ENCODE measurements at regions not wholly inside any gene's neighbourhood (a gene's known extent, or its start where the extent isn't known, plus 50 kb on each side); places are given as distances from the start of the nearest gene placed in this dataset.

DNA sequence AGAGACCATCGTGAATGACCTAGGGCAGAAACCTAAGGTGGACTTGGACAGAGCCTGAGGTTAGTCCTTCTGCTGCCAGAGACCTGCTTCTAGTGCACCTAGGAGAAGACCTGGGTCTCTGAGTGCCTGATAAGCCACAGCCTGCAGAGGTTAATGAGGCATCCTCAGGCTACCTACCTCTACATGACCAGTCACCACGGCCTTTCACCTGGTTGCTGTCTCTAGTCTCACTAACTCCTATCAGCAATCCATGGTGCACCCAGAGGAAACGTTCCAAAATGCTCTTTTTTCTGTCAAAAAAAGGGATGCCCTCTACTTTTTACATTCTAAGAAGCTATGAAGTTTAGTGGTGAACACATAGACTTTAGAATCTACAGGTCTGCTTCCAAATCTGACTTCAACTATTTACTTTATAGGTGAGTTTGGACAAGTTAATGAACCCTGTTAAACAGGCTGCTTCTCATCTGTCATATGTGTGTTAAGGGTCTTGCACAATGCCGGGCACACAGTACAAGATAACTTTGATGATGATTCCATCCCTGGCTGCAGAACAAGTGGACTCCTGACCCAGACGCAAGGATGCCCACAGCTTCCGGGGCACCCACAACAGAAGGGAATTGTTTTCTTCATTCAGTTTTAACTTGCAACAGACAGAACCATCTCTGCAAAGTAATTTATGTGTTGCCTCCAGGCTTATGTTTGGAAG is 469.9 kb upstream of the CDH5 start (continued):
- TF ChIP-seq HNF4A (CRISPR knock-in tag; IDR thresholded peaks at IDR 0.05) (peak; percentile 29; the same call in 1 of the 2 replicates), ZNF841 (CRISPR knock-in tag; IDR thresholded peaks at IDR 0.05; ENCODE audit: borderline replicate concordance) (no peak), NR2C2 (CRISPR knock-in tag; IDR thresholded peaks at IDR 0.05; ENCODE audit: borderline replicate concordance) (0 out of 2 replicates have a peak, but pooled peaks have one; percentile 51), KLF16 (CRISPR knock-in tag; IDR thresholded peaks at IDR 0.05) (no peak), POGZ (CRISPR knock-in tag; IDR thresholded peaks at IDR 0.05) (no peak), GABPB1 (CRISPR knock-in tag; IDR thresholded peaks at IDR 0.05) (peak; percentile 21; the same call in 1 of the 2 replicates), CEBPB (IDR thresholded peaks at IDR 0.05; ENCODE audit: borderline replicate concordance, low read depth, low read length) (peak; percentile 87), RFXANK (CRISPR knock-in tag; IDR thresholded peaks at IDR 0.05) (no peak), TCF7 (IDR thresholded peaks at IDR 0.05; ENCODE audit: low read depth) (0 out of 2 replicates have a peak, but pooled peaks have one; percentile 12), SMC3 (IDR thresholded peaks at IDR 0.05; ENCODE audit: low read length) (no peak)
- TF ChIP-seq, protein P1, sequence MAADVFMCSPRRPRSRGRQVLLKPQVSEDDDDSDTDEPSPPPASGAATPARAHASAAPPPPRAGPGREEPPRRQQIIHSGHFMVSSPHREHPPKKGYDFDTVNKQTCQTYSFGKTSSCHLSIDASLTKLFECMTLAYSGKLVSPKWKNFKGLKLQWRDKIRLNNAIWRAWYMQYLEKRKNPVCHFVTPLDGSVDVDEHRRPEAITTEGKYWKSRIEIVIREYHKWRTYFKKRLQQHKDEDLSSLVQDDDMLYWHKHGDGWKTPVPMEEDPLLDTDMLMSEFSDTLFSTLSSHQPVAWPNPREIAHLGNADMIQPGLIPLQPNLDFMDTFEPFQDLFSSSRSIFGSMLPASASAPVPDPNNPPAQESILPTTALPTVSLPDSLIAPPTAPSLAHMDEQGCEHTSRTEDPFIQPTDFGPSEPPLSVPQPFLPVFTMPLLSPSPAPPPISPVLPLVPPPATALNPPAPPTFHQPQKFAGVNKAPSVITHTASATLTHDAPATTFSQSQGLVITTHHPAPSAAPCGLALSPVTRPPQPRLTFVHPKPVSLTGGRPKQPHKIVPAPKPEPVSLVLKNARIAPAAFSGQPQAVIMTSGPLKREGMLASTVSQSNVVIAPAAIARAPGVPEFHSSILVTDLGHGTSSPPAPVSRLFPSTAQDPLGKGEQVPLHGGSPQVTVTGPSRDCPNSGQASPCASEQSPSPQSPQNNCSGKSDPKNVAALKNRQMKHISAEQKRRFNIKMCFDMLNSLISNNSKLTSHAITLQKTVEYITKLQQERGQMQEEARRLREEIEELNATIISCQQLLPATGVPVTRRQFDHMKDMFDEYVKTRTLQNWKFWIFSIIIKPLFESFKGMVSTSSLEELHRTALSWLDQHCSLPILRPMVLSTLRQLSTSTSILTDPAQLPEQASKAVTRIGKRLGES (CRISPR knock-in tag; IDR thresholded peaks at IDR 0.05; ENCODE audit: borderline replicate concordance): no peak
- TF ChIP-seq, protein P2, sequence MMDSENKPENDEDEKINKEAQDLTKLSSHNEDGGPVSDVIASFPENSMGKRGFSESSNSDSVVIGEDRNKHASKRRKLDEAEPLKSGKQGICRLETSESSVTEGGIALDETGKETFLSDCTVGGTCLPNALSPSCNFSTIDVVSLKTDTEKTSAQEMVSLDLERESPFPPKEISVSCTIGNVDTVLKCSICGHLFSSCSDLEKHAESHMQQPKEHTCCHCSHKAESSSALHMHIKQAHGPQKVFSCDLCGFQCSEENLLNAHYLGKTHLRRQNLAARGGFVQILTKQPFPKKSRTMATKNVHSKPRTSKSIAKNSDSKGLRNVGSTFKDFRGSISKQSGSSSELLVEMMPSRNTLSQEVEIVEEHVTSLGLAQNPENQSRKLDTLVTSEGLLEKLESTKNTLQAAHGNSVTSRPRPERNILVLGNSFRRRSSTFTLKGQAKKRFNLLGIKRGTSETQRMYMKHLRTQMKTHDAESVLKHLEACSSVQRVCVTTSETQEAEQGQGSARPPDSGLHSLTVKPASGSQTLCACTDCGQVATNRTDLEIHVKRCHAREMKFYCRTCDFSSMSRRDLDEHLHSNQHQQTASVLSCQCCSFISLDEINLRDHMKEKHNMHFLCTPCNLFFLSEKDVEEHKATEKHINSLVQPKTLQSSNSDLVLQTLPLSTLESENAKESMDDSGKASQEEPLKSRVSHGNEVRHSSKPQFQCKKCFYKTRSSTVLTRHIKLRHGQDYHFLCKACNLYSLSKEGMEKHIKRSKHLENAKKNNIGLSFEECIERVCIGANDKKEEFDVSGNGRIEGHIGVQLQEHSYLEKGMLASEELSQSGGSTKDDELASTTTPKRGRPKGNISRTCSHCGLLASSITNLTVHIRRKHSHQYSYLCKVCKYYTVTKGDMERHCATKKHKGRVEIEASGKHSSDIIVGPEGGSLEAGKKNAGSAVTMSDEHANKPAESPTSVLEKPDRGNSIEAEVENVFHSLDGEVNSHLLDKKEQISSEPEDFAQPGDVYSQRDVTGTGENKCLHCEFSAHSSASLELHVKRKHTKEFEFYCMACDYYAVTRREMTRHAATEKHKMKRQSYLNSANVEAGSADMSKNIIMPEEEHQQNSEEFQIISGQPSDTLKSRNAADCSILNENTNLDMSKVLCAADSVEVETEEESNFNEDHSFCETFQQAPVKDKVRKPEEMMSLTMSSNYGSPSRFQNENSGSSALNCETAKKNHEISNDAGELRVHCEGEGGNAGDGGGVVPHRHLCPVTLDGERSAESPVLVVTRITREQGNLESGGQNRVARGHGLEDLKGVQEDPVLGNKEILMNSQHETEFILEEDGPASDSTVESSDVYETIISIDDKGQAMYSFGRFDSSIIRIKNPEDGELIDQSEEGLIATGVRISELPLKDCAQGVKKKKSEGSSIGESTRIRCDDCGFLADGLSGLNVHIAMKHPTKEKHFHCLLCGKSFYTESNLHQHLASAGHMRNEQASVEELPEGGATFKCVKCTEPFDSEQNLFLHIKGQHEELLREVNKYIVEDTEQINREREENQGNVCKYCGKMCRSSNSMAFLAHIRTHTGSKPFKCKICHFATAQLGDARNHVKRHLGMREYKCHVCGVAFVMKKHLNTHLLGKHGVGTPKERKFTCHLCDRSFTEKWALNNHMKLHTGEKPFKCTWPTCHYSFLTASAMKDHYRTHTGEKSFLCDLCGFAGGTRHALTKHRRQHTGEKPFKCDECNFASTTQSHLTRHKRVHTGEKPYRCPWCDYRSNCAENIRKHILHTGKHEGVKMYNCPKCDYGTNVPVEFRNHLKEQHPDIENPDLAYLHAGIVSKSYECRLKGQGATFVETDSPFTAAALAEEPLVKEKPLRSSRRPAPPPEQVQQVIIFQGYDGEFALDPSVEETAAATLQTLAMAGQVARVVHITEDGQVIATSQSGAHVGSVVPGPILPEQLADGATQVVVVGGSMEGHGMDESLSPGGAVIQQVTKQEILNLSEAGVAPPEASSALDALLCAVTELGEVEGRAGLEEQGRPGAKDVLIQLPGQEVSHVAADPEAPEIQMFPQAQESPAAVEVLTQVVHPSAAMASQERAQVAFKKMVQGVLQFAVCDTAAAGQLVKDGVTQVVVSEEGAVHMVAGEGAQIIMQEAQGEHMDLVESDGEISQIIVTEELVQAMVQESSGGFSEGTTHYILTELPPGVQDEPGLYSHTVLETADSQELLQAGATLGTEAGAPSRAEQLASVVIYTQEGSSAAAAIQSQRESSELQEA (CRISPR knock-in tag; IDR thresholded peaks at IDR 0.05; ENCODE audit: not compliant biosample characterization): no peak
- TF ChIP-seq, protein P3, sequence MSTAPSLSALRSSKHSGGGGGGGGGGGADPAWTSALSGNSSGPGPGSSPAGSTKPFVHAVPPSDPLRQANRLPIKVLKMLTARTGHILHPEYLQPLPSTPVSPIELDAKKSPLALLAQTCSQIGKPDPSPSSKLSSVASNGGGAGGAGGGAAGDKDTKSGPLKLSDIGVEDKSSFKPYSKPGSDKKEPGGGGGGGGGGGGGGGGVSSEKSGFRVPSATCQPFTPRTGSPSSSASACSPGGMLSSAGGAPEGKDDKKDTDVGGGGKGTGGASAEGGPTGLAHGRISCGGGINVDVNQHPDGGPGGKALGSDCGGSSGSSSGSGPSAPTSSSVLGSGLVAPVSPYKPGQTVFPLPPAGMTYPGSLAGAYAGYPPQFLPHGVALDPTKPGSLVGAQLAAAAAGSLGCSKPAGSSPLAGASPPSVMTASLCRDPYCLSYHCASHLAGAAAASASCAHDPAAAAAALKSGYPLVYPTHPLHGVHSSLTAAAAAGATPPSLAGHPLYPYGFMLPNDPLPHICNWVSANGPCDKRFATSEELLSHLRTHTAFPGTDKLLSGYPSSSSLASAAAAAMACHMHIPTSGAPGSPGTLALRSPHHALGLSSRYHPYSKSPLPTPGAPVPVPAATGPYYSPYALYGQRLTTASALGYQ (CRISPR knock-in tag; IDR thresholded peaks at IDR 0.05): no peak
- TF ChIP-seq, protein P4, sequence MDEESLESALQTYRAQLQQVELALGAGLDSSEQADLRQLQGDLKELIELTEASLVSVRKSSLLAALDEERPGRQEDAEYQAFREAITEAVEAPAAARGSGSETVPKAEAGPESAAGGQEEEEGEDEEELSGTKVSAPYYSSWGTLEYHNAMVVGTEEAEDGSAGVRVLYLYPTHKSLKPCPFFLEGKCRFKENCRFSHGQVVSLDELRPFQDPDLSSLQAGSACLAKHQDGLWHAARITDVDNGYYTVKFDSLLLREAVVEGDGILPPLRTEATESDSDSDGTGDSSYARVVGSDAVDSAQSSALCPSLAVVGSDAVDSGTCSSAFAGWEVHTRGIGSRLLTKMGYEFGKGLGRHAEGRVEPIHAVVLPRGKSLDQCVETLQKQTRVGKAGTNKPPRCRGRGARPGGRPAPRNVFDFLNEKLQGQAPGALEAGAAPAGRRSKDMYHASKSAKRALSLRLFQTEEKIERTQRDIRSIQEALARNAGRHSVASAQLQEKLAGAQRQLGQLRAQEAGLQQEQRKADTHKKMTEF (CRISPR knock-in tag; IDR thresholded peaks at IDR 0.05): no peak
